GM12878 (cell line): ENCODE measurements at regions not wholly inside any gene's neighbourhood (a gene's known extent, or its start where the extent isn't known, plus 50 kb on each side); places are given as distances from the start of the nearest gene placed in this dataset.

Source experiments
- ATAC-seq: fragments of 200-7000 bp; cut with Tn5 transposase; 3 replicates; pipeline ENCODE4 v1.9.1; 2020; ENCODE audit warnings: mild to moderate bottlenecking, moderate library complexity
- BruUV-seq: library from RNA; stranded (reverse); fragments of 400-500 nt; replicated peaks from 2 replicates; lab custom pipeline; 2021; lab: Mats Ljungman, UMichigan
- CTCF ChIA-PET: fragments of 300-600 bp; sonication (Branson Sonifier 250); formaldehyde crosslinking; extraction: SDS; loops from one replicate; lab custom pipeline; 2021; ENCODE audit warnings: inconsistent platforms; lab: Yijun Ruan, JAX
- POLR2A ChIA-PET: fragments of 350-600 bp; formaldehyde crosslinking; extraction: SDS; loops from one replicate; lab custom pipeline; 2021; ENCODE audit warnings: inconsistent platforms; lab: Charles Lee
- RAD21 ChIA-PET: fragments of 300-600 bp; sonication (Branson Sonifier 250); formaldehyde crosslinking; loops from one replicate; lab custom pipeline; 2023; ENCODE audit warnings: antibody characterized with exemption; ENCODE audit not compliant: unreplicated experiment; lab: Charles Lee
- SMC1A ChIA-PET: fragments of 300-600 bp; sonication (Branson Sonifier 250); formaldehyde crosslinking; loops from one replicate; lab custom pipeline; 2023; ENCODE audit not compliant: unreplicated experiment, uncharacterized antibody; lab: Charles Lee
- DNase-seq: peaks from one replicate; pipeline ENCODE4 v3.0.0-alpha.2; 2011; ENCODE audit warnings: low read depth, low spot score
- FAIRE-seq: peaks from 3 replicates; lab custom pipeline; 2011; peaks lifted over from hg19 to GRCh38; lab: Jason Lieb, UNC
- H2AFZ ChIP-seq: 2 replicates; pipeline ENCODE4 v1.6.0; 2011; ENCODE audit warnings: low read depth, low read length, control low read depth; ENCODE audit not compliant: control insufficient read depth
- H3K27ac ChIP-seq: 2 replicates; pipeline ENCODE4 v1.5.1; 2011; ENCODE audit warnings: control low read depth; ENCODE audit not compliant: control insufficient read depth, insufficient read depth
- H3K27me3 ChIP-seq, 2 experiments: replicated peaks in 1 of 2; 2 replicates each; pipeline versions ENCODE4 v1.6.0 to v1.6.1; 2011; ENCODE audit warnings: low read length in 1 of 2; ENCODE audit not compliant: control insufficient read depth in 2 of 2, insufficient read depth in 2 of 2
- H3K36me3 ChIP-seq, 2 experiments: 2 replicates each; pipeline ENCODE4 v1.5.1; 2011; ENCODE audit warnings: low read length in 1 of 2; ENCODE audit not compliant: control insufficient read depth in 2 of 2, insufficient read depth in 2 of 2
- H3K4me1 ChIP-seq: 2 replicates; pipeline ENCODE4 v1.6.1; 2011; ENCODE audit warnings: mild to moderate bottlenecking, low read length, moderate library complexity, mixed read lengths; ENCODE audit not compliant: control insufficient read depth, insufficient read depth
- H3K4me2 ChIP-seq: 2 replicates; pipeline ENCODE4 v1.6.0; 2011; ENCODE audit warnings: control low read depth; ENCODE audit not compliant: control insufficient read depth, insufficient read depth
- H3K4me3 ChIP-seq: fragments of 200-600 bp; sonication (generic); 2 replicates; pipeline ENCODE4 v1.5.1; 2016
- H3K79me2 ChIP-seq: 2 replicates; pipeline ENCODE4 v1.6.0; 2011; ENCODE audit warnings: low read length; ENCODE audit not compliant: control insufficient read depth, insufficient read depth
- H3K9ac ChIP-seq: 2 replicates; pipeline ENCODE4 v1.8.0; 2011; ENCODE audit warnings: low read length, control low read depth, mixed read lengths; ENCODE audit not compliant: control insufficient read depth, insufficient read depth
- H3K9me3 ChIP-seq: replicated peaks from 3 replicates; pipeline ENCODE4 v1.5.1; 2011; ENCODE audit warnings: mild to moderate bottlenecking, low read length; ENCODE audit not compliant: control insufficient read depth, insufficient read depth
- H4K20me1 ChIP-seq: 2 replicates; pipeline ENCODE4 v1.6.0; 2011; ENCODE audit not compliant: control insufficient read depth, insufficient read depth
- BCL3 ChIP-seq: IDR thresholded peaks from 2 replicates; pipeline ENCODE4 v1.6.1; 2011; ENCODE audit warnings: borderline replicate concordance, low read depth, mild to moderate bottlenecking, moderate library complexity, low read length; ENCODE audit not compliant: insufficient read depth, poor library complexity, severe bottlenecking
- CHD2 ChIP-seq: IDR thresholded peaks from 2 replicates; pipeline ENCODE4 v1.6.1; 2011; ENCODE audit warnings: low read depth, low read length, improper control_type of control experiment, borderline replicate concordance
- CTCF ChIP-seq, 3 experiments: IDR thresholded peaks in 2 of 3; conservative IDR thresholded peaks in 1 of 3; 2 replicates each; pipeline ENCODE4 v1.5.1; 2011; ENCODE audit warnings: low read depth in 3 of 3, low read length in 3 of 3, mild to moderate bottlenecking in 3 of 3, control low read depth in 2 of 3, moderate library complexity in 2 of 3, inconsistent platforms in 1 of 3, mixed read lengths in 1 of 3; ENCODE audit not compliant: control insufficient read depth in 2 of 3, insufficient read depth in 1 of 3; ENCODE audit errors: extremely low read depth in 1 of 3
- E2F4 ChIP-seq: IDR thresholded peaks from 2 replicates; pipeline ENCODE4 v1.6.1; 2012; ENCODE audit warnings: low read depth, low read length, improper control_type of control experiment
- ETV6 ChIP-seq, 2 experiments: fragments of 450-650 bp in 1 of 2; IDR thresholded peaks in 1 of 2; conservative IDR thresholded peaks in 1 of 2; 2 replicates each; pipeline ENCODE4 v1.6.1; 2014; ENCODE audit warnings: antibody characterized with exemption in 1 of 2, borderline replicate concordance in 1 of 2, low read depth in 1 of 2, mild to moderate bottlenecking in 1 of 2, moderate library complexity in 1 of 2
- EZH2 ChIP-seq: IDR thresholded peaks from 2 replicates; pipeline ENCODE4 v1.6.1; 2012; ENCODE audit warnings: low read depth, mild to moderate bottlenecking, control low read depth, inconsistent platforms, low read length, borderline replicate concordance; ENCODE audit not compliant: control insufficient read depth
- GABPA ChIP-seq: IDR thresholded peaks from 2 replicates; pipeline ENCODE4 v1.6.1; 2014; ENCODE audit warnings: antibody characterized with exemption, low read depth, mild to moderate bottlenecking, inconsistent platforms
- NR2F1 ChIP-seq: fragments of 450-650 bp; conservative IDR thresholded peaks from 2 replicates; pipeline ENCODE4 v1.6.1; 2017; ENCODE audit warnings: mild to moderate bottlenecking
- RELA ChIP-seq: fragments of 450-650 bp; IDR thresholded peaks from 2 replicates; pipeline ENCODE4 v1.8.0; 2014; ENCODE audit warnings: borderline replicate concordance; ENCODE audit not compliant: partially characterized antibody
- SUPT20H ChIP-seq: IDR thresholded peaks from 2 replicates; pipeline ENCODE4 v1.6.1; 2011; ENCODE audit warnings: low read depth, mild to moderate bottlenecking, low read length, moderate library complexity, borderline replicate concordance; ENCODE audit not compliant: control insufficient read depth
- TARDBP ChIP-seq: IDR thresholded peaks from 2 replicates; pipeline ENCODE4 v1.6.1; 2016; ENCODE audit warnings: borderline replicate concordance
- ZNF622 ChIP-seq: fragments of 450-650 bp; IDR thresholded peaks from 2 replicates; pipeline ENCODE4 v1.6.1; 2017; ENCODE audit warnings: mild to moderate bottlenecking, inconsistent platforms
- WGBS: methylation state at CpG from one replicate; pipeline ENCODE4 v1.1.6; 2016; ENCODE audit warnings: low lambda C conversion rate; ENCODE audit not compliant: insufficient replicate concordance, insufficient coverage; ENCODE audit errors: missing lambda C conversion rate; 5-methylcytosine and 5-hydroxymethylcytosine counted together
- in situ Hi-C: fragments of 300-500 bp; cut with MboI; formaldehyde crosslinking; loops from 9 replicates; pipeline ENCODE4 v1.14.3; 2018; ENCODE audit warnings: mixed read lengths
- intact Hi-C: fragments of 100-400 bp; cut with micrococcal nuclease; formaldehyde crosslinking; loops from one replicate; pipeline ENCODE4 v1.14.2; 2022; ENCODE audit not compliant: unreplicated experiment

GRCh38 chr1:79785964-79786363, 779.4 kb upstream of the ADGRL4 start:
- Histone ChIP-seq H3K4me3 (no peak overlapping the region), H3K4me2 (no peak overlapping the region), H3K9ac (no peak overlapping the region), H3K36me3 (no peaks in the 10 kb centered on the region), H3K79me2 (no peaks in the 10 kb centered on the region), H3K27ac (no peak overlapping the region), H4K20me1 (no peaks in the 10 kb centered on the region), H3K4me1 (no peaks in the 10 kb centered on the region), H3K9me3 (no peaks in the 10 kb centered on the region), H2AFZ (no peak overlapping the region), H3K27me3 (no peaks in the 10 kb centered on the region; a peak in 1 of 4 replicates)
- RAD21 ChIA-PET: no interaction called here
- ATAC-seq (no peak), FAIRE-seq (no peak), DNase-seq (no peak)
- intact Hi-C loops (no loop called here), in situ Hi-C loops (no loop called here)
- TF ChIP-seq GABPA (no peak), CTCF (IDR thresholded peaks at IDR 0.05 in 2 of 3, conservative IDR thresholded peaks at IDR 0.05 in 1 of 3; ENCODE audit: control insufficient read depth in 2 of 3, extremely low read depth in 1 of 3, insufficient read depth in 1 of 3, low read depth in 3 of 3, low read length in 3 of 3) (no peak), SUPT20H (no peak), E2F4 (no peak), BCL3 (no peak), NR2F1 (no peak), ETV6 (conservative IDR thresholded peaks at IDR 0.05 in 1 of 2, IDR thresholded peaks at IDR 0.05 in 1 of 2; ENCODE audit: borderline replicate concordance in 1 of 2, low read depth in 1 of 2) (no peak), TARDBP (no peak), ZNF622 (no peak), EZH2 (no peak), CHD2 (no peak), RELA (no peak)
- POLR2A ChIA-PET: no interaction called here
- CTCF ChIA-PET: no interaction called here
- BruUV-seq: no TSS peak
- 93% methylated on average over 1 of the region's 1 CpG for whole genome bisulfite sequencing
- SMC1A ChIA-PET: no interaction called here
